MCF 10A (cell line): ENCODE measurements at regions not wholly inside any gene's neighbourhood (a gene's known extent, or its start where the extent isn't known, plus 50 kb on each side); places are given as distances from the start of the nearest gene placed in this dataset.

ENCODE experiments used
- BruUV-seq: library from RNA; stranded (reverse); fragments of 400-500 nt; replicated peaks from 2 replicates; lab custom pipeline; 2021; lab: Mats Ljungman, UMichigan
- CTCF ChIA-PET: fragments of 300-600 bp; sonication (Branson Sonifier 250); formaldehyde crosslinking; extraction: SDS; loops from one replicate; lab custom pipeline; 2021; ENCODE audit warnings: antibody characterized with exemption, inconsistent platforms; lab: Yijun Ruan, JAX
- POLR2A ChIA-PET: fragments of 300-600, 350-650 bp; sonication (Branson Sonifier 250); formaldehyde crosslinking; extraction: SDS; loops from one replicate; lab custom pipeline; 2020; ENCODE audit warnings: antibody characterized with exemption, inconsistent platforms; lab: Yijun Ruan, JAX
- DNase-seq: peaks from one replicate; pipeline ENCODE4 v3.0.0-alpha.2; 2018; ENCODE audit not compliant: unreplicated experiment
- H3K27ac Mint-ChIP-seq: one replicate; pipeline ENCODE4 v1.8.0; 2022; ENCODE audit warnings: mild to moderate bottlenecking, low read depth, mixed read lengths; ENCODE audit not compliant: unreplicated experiment
- H3K27me3 Mint-ChIP-seq: one replicate; pipeline ENCODE4 v1.8.0; 2022; ENCODE audit warnings: mixed read lengths; ENCODE audit not compliant: insufficient read depth, unreplicated experiment
- H3K36me3 Mint-ChIP-seq: one replicate; pipeline ENCODE4 v1.8.0; 2022; ENCODE audit warnings: mild to moderate bottlenecking, moderate library complexity, mixed read lengths; ENCODE audit not compliant: insufficient read depth, unreplicated experiment
- H3K4me1 Mint-ChIP-seq: one replicate; pipeline ENCODE4 v1.8.0; 2022; ENCODE audit warnings: mixed read lengths; ENCODE audit not compliant: insufficient read depth, unreplicated experiment
- H3K4me3 Mint-ChIP-seq: one replicate; pipeline ENCODE4 v1.8.0; 2022; ENCODE audit warnings: mild to moderate bottlenecking, moderate library complexity, mixed read lengths; ENCODE audit not compliant: unreplicated experiment
- H3K9me3 Mint-ChIP-seq: one replicate; pipeline ENCODE4 v1.8.0; 2022; ENCODE audit warnings: mixed read lengths; ENCODE audit not compliant: unreplicated experiment
- CTCF ChIP-seq: fragments of 200-600 bp; IDR thresholded peaks from one replicate; pipeline ENCODE4 v1.8.0; 2022; ENCODE audit warnings: antibody characterized with exemption, mild to moderate bottlenecking; ENCODE audit not compliant: unreplicated experiment
- intact Hi-C: fragments of 100-400 bp; cut with micrococcal nuclease; formaldehyde crosslinking; loops from 2 replicates; pipeline ENCODE4 v1.14.1; 2022

- Mint-ChIP-seq H3K4me3 (no peak overlapping the region), H3K4me1 (peaks cover 11% of the 10 kb centered on the region), H3K36me3 (no peaks in the 10 kb centered on the region), H3K27me3 (no peaks in the 10 kb centered on the region), H3K27ac (no peak overlapping the region), H3K9me3 (no peaks in the 10 kb centered on the region)
- intact Hi-C loops, result no loop called here
- POLR2A ChIA-PET, result no interaction called here
- CTCF ChIA-PET, result interaction anchor here (0.5 kb wide), 1 partner anchor 638 kb away, joined by 3 read pairs; no protein-coding TSS in a partner anchor
- DNase-seq, result no peak
- BruUV-seq, result no TSS peak
- TF ChIP-seq CTCF, result no peak
These were observed 232.8 kb downstream of the MYLK4 start for GRCh38 chr6:2517855-2518473.

- intact Hi-C loops, result no loop called here
- no peak overlapping the region for H3K27ac Mint-ChIP-seq
These were observed 233.3 kb downstream of the MYLK4 start for GRCh38 chr6:2517401-2517800.

GRCh38 chr6:2516059-2516458, 234.7 kb downstream of the MYLK4 start:
- CTCF ChIA-PET, result no interaction called here
- H3K27me3 Mint-ChIP-seq, result no peaks in the 10 kb centered on the region
- H3K4me1 Mint-ChIP-seq, result no peaks in the 10 kb centered on the region
- no peak overlapping the region for H3K27ac Mint-ChIP-seq
- no peak for TF ChIP-seq CTCF
- no peak for DNase-seq
- H3K4me3 Mint-ChIP-seq, result no peak overlapping the region
- H3K36me3 Mint-ChIP-seq, result no peaks in the 10 kb centered on the region
- POLR2A ChIA-PET, result no interaction called here
- intact Hi-C loops, result no loop called here
- no peaks in the 10 kb centered on the region for H3K9me3 Mint-ChIP-seq
- BruUV-seq, result no TSS peak

More at GRCh38 chr6:2517401-2517800, 233.3 kb downstream of the MYLK4 start:
- H3K36me3 Mint-ChIP-seq, result no peaks in the 10 kb centered on the region
- BruUV-seq, result no TSS peak
- H3K9me3 Mint-ChIP-seq, result no peaks in the 10 kb centered on the region
- CTCF ChIA-PET, result interaction anchor here (0.5 kb wide), 1 partner anchor 637 kb away, joined by 3 read pairs; no protein-coding TSS in a partner anchor
- TF ChIP-seq CTCF, result no peak
- H3K4me3 Mint-ChIP-seq, result no peak overlapping the region
- H3K27me3 Mint-ChIP-seq, result no peaks in the 10 kb centered on the region
- POLR2A ChIA-PET, result no interaction called here
- H3K4me1 Mint-ChIP-seq, result peaks cover 5% of the 10 kb centered on the region
- no peak for DNase-seq

- CTCF ChIA-PET, result no interaction called here
- intact Hi-C loops, result no loop called here
- Mint-ChIP-seq H3K4me3 (no peak overlapping the region), H3K27ac (no peak overlapping the region), H3K4me1 (no peaks in the 10 kb centered on the region), H3K36me3 (no peaks in the 10 kb centered on the region), H3K9me3 (no peaks in the 10 kb centered on the region), H3K27me3 (no peaks in the 10 kb centered on the region)
- TF ChIP-seq CTCF, result no peak
- DNase-seq, result no peak
- POLR2A ChIA-PET, result no interaction called here
- BruUV-seq, result no TSS peak
These were observed 235.7 kb downstream of the MYLK4 start for GRCh38 chr6:2514965-2515543.
